Nephron (organoid): ENCODE measurements at regions not wholly inside any gene's neighbourhood (a gene's known extent, or its start where the extent isn't known, plus 50 kb on each side); places are given as distances from the start of the nearest gene placed in this dataset.

Experiments used
- H3K27ac Mint-ChIP-seq, 3 experiments: 2 replicates each; pipeline ENCODE4 v1.8.0; 2020; ENCODE audit warnings: mixed read lengths in 3 of 3, mild to moderate bottlenecking in 2 of 3, moderate library complexity in 1 of 3
- H3K27me3 Mint-ChIP-seq: 2 replicates; pipeline ENCODE4 v1.8.0; 2021; ENCODE audit warnings: low read depth, mild to moderate bottlenecking, moderate library complexity, mixed read lengths
- H3K36me3 Mint-ChIP-seq: 2 replicates; pipeline ENCODE4 v1.8.0; 2020; ENCODE audit warnings: low read depth, mixed read lengths
- H3K4me1 Mint-ChIP-seq: 2 replicates; pipeline ENCODE4 v1.8.0; 2020; ENCODE audit warnings: mixed read lengths
- H3K4me3 Mint-ChIP-seq, 3 experiments: 2 replicates each; pipeline ENCODE4 v1.8.0; 2020; ENCODE audit warnings: mild to moderate bottlenecking in 3 of 3, mixed read lengths in 3 of 3, moderate library complexity in 2 of 3
- H3K9me3 Mint-ChIP-seq: 2 replicates; pipeline ENCODE4 v1.8.0; 2020; ENCODE audit warnings: mixed read lengths
- TF ChIP-seq, protein P1 (sequence below), 3 experiments: fragments of 200-600 bp; sonication (generic); IDR thresholded peaks; one replicate each; pipeline ENCODE4 v1.5.0; 2021; ENCODE audit warnings: antibody characterized with exemption in 3 of 3; ENCODE audit not compliant: unreplicated experiment in 3 of 3

DNA sequence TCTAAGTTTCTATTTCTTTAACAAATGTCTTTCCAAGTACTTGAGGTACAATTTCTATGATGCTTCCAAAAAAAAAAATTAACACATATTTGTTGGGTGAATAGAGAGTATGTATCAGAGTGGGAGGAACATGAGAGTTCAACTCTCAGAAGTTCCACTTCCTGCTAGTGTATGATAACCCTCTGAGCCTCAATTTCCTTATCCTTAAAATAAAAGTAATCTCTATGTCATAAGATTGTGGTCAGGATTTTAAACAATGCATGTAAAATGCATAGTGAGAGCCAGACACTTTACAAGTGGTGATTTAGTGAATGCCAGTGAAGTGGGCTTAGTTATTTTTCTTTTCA is 270.3 kb upstream of the AMIGO2 start:
- Mint-ChIP-seq H3K4me1 (no peaks in the 10 kb centered on the region), H3K4me3 (no peak overlapping the region), H3K27me3 (no peaks in the 10 kb centered on the region), H3K27ac (no peak overlapping the region), H3K36me3 (no peaks in the 10 kb centered on the region), H3K9me3 (peaks cover 4% of the 10 kb centered on the region)
- TF ChIP-seq, protein P1, sequence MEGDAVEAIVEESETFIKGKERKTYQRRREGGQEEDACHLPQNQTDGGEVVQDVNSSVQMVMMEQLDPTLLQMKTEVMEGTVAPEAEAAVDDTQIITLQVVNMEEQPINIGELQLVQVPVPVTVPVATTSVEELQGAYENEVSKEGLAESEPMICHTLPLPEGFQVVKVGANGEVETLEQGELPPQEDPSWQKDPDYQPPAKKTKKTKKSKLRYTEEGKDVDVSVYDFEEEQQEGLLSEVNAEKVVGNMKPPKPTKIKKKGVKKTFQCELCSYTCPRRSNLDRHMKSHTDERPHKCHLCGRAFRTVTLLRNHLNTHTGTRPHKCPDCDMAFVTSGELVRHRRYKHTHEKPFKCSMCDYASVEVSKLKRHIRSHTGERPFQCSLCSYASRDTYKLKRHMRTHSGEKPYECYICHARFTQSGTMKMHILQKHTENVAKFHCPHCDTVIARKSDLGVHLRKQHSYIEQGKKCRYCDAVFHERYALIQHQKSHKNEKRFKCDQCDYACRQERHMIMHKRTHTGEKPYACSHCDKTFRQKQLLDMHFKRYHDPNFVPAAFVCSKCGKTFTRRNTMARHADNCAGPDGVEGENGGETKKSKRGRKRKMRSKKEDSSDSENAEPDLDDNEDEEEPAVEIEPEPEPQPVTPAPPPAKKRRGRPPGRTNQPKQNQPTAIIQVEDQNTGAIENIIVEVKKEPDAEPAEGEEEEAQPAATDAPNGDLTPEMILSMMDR (IDR thresholded peaks at IDR 0.05; ENCODE audit: unreplicated experiment in 3 of 3) = no peak

DNA sequence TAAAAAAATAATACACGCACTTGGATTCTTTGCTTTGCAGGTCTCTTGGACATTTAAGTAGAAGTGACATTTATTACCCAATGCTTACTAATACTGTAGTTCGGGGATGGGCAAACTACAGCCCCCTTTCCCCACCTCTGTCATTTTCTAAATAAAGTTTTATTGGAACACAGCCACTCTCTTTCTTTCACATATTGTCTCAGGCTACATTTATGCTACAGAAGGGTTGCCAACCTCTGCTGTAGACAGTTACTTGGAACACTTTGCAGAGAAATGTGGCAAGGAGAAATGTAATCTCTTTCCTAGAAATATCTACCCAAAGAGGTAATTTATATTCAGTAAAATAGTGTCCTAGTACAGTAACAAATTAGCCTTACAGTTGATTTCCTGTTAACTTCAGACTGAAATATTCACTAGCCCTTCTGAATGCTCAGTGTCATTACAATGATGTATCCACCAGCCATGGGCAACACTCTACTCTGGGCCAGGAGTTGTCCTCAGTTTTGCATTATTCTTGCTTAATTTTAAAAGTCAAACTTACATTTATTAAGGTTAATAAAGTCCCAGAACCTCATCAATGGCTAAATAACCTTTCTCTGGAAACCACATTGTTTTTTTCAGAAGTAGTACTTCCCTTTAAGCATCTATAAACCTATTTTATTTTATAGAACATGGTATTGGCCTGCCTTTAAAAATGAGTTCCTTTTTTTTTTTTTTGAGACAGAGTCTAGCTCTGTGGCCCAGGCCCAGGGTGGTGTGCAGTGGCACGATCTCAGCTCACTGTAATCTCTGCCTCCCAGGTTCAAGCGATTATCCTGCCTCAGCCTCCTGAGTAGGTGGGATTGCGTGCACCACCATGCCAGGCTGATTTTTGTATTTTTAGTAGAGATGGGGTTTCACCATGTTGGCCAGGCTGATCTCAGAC is 269.6 kb upstream of the AMIGO2 start:
- Mint-ChIP-seq H3K36me3 (no peaks in the 10 kb centered on the region), H3K4me1 (no peaks in the 10 kb centered on the region), H3K4me3 (no peak overlapping the region), H3K27me3 (no peaks in the 10 kb centered on the region), H3K27ac (no peak overlapping the region), H3K9me3 (peaks cover 4% of the 10 kb centered on the region)
- TF ChIP-seq, protein P1 (IDR thresholded peaks at IDR 0.05; ENCODE audit: unreplicated experiment in 3 of 3) = no peak

- no peak overlapping the region for H3K27ac Mint-ChIP-seq
- no peak overlapping the region for H3K4me3 Mint-ChIP-seq
- no peaks in the 10 kb centered on the region for H3K9me3 Mint-ChIP-seq
- H3K27me3 Mint-ChIP-seq = no peaks in the 10 kb centered on the region
- no peaks in the 10 kb centered on the region for H3K4me1 Mint-ChIP-seq
- TF ChIP-seq, protein P1 (IDR thresholded peaks at IDR 0.05; ENCODE audit: unreplicated experiment in 3 of 3) = no peak
- H3K36me3 Mint-ChIP-seq = no peaks in the 10 kb centered on the region
Measured at GRCh38 chr12:47348206-47348605, 268.4 kb upstream of the AMIGO2 start.

- no peaks in the 10 kb centered on the region for H3K9me3 Mint-ChIP-seq
- no peak overlapping the region for H3K27ac Mint-ChIP-seq
- no peaks in the 10 kb centered on the region for H3K27me3 Mint-ChIP-seq
- H3K4me1 Mint-ChIP-seq = no peaks in the 10 kb centered on the region
- TF ChIP-seq, protein P1 (IDR thresholded peaks at IDR 0.05; ENCODE audit: unreplicated experiment in 3 of 3) = no peak
- no peak overlapping the region for H3K4me3 Mint-ChIP-seq
- no peaks in the 10 kb centered on the region for H3K36me3 Mint-ChIP-seq
Measured at GRCh38 chr12:47346251-47347019, 266.7 kb upstream of the AMIGO2 start.

DNA sequence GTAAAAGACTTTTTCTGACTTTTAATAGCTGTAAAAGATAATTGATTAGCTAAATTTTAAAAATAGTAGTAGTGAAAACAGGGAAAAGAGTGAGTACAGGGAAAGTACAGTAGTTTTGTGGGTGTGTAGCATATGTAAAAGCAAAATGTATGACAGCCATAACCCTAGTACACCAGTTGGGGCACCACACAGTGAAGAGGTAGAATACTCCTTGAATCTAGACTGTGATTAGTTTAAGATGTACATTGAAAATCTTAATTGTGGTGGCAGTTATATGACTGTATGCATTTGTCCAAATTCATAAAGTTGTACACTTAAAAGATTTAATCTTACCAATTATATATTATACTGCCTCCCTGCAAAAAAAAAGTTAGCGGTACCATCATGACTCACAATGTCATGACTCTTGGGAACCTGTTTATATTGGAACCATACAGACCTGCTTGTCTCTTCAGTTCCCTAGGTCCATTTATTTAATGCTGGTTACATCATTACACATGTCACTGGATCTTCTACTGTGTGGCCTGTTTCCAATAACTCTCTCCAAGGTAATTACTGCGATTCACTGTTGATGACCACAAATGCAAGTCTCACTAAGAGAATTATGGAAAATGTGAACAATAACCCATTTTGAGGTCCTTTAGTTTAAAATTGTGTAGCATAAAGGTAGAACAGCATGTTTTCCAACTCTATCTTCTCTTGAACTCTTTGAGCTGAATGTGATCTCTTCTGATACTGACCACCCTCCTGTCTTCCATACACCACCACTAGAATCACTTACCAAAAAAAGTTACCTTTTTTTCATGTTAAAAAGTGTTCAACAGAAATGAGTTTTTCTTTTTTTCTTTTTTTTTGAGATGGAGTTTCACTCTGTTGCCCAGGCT is 264.2 kb upstream of the AMIGO2 start:
- Mint-ChIP-seq H3K27ac (no peak overlapping the region), H3K36me3 (no peaks in the 10 kb centered on the region), H3K27me3 (no peaks in the 10 kb centered on the region), H3K9me3 (no peaks in the 10 kb centered on the region), H3K4me1 (no peaks in the 10 kb centered on the region), H3K4me3 (no peak overlapping the region)
- TF ChIP-seq, protein P1 (IDR thresholded peaks at IDR 0.05; ENCODE audit: unreplicated experiment in 3 of 3) = no peak
